HG03457 (cell line): ENCODE measurements at regions not wholly inside any gene's neighbourhood (a gene's known extent, or its start where the extent isn't known, plus 50 kb on each side); places are given as distances from the start of the nearest gene placed in this dataset.

Experiments
- ATAC-seq: cut with Tn5 transposase; IDR thresholded peaks from one replicate; pipeline ENCODE4 v1.9.1; 2021; ENCODE audit warnings: moderate number of reproducible peaks; ENCODE audit not compliant: unreplicated experiment

DNA sequence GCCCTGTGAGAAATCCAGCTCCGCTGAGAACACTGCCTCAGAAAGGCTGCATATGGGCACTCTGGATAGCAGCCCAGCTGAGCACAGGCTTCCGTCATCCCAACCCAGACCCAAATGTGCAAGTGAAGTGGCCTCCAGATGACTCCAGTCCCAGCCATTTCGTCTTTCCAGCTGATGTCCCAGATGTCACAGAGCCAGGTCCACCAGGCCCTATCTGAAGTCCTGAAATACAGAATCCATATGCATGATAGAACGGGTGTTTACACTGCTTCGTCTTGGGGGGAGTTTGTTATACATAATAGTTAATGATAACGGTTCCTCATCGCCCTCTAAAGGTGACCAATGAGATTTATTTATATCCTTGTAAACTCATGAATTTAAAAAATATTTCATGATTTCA is 72.6 kb upstream of the TRIM2 start:
- ATAC-seq = no peak

DNA sequence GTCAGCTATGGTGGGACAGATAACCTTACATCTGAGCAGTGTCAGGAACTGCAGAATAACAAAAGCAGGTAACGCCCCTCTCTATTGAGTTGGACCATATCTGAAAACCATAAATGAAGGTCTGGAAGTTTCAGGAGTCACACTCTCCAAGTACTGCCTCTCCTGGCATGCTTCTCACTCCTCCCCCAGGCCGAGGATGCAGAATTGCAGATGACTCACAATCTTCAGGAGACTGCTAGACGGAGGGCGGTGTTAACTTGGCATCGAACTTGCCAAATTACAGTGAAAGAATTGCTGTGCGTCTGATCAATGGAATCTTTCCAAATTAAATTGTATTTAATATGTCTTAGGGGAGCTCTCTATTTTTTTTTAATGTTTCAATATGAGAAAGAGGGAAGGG is 67.1 kb upstream of the TRIM2 start:
- no peak for ATAC-seq

DNA sequence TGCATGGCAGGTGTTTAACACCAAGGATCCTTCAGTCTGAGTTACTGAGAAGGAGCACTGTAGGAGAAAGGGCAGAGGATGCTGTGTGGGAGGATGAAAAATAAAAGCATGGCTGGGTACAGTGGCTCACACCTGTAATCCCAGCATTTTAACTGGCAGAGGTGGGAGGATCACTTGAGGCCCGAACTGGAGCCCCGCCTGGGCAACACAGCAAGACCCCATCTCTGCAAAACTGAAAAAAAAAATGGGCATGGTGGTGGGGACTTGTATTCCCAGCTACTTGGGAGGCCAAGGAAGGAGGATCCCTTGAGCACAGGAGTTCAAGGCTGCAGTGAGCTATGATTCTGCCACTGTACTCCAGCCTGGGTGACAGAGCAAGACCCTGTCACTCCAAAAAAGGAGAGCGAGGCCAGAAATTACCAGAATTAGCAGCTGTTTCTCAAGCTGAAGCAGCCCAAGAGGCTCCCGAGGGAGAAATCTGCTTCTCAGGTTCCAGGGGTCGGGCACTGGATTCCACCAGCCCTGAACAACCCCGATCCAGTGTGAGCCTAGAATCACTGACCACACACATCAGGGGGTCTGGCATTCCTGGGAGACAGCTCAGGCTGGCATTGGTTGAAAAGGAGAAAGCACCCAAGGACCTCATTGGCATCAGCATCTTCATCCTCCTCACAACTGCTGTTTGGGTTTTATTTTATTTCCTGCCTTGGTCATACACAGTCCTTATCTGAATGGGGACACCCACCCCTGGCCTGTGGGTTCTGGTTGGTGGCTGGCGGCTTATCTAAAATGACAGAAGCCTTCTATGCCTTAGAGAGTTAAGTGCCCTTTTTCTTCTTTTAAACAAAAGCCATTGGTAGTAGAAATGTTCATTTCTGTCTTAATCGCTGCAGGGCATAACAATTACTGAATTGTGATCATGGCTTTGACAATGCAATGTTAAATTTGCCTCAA is 66.3 kb upstream of the TRIM2 start:
- ATAC-seq = no peak

DNA sequence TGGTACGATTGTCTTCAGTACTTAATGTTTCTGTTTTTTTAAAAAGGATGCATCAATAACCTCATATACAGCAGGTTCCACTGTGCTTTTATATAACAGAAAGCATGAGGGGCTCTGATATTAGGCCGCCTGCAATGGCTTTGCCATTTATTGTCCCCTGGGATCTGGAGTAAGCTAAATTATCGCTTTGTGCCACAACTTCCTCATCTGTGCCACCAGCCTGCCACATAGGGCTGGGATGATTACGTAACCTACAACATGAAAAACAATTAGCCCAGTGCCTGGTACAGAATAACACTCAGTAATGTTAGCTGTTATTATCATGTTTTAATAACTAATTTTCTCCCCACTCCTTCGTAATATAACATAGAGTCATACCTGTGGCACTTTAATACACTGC is 65.5 kb upstream of the TRIM2 start:
- ATAC-seq = no peak

DNA sequence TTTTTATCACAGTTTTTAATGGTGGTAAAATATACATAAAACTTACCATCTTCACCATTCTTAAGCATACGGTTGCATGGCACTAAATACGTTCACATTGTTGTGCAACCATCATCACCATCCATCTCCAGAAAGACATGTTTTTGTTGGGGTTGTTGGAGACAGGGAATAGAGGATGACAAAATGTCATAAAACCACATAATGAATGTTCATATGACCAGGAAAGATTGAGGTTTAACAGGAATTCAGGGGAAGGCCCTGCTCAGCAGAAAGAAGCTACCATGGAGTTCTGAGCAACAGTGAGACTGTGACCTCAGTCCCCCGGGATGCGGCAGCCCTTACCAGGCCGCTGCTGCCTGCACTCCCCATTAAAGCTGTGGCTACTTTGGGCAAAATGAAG is 63.9 kb upstream of the TRIM2 start:
- no peak for ATAC-seq

DNA sequence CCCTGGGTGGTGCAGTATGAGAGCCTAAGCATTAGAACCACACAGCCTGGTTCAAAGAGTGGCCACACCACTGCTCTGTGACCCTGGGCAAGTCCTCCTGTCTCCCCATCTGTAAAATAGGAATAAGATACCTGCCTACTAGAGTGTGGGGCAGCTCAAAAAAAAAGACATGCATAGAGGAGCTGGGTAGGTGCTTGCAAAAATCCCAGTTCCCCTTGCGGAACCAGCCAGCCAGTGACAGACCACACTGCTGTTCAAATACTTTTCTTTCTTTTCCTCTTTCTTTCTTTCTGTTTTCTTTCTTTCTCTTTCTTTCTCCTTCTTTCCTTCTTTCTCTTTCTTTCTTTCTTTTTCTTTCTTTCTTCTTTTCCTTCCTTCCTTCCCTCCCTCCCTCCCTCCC is 63.0 kb upstream of the TRIM2 start:
- ATAC-seq = no peak

DNA sequence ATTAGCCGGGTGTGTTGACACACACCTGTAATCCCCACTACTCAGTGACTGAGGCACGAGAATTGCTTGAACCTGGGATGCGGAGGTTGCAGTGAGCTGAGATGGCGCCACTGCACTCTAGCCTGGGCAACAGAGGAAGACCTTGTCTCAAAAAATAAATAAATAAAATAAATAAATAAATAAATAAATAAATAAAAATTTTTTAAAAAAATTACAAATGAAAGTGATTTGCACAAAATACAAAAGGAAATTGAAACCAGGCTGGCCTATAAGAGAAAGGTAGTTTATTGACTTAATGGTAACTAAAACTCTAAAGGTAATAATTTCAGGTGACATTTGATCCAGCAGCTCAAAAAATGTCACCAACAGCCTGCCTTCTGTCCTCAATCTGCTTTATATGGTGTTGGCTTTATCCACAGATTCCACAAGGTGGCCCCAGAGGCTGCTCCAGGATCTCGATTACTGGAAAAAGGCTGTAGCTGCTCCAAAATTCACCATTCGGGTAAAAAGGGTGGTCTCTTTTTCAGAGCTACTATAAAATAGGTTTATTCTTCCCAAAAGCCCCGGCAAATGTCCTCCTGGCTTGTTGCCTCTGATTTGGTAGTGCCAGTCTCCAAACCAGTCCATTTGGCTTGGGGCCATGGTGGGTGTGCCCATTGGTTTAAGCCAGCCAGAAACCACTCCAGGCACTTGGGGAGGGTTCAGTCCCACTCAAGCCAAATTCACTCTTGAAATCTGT is 61.4 kb upstream of the TRIM2 start:
- no peak for ATAC-seq

DNA sequence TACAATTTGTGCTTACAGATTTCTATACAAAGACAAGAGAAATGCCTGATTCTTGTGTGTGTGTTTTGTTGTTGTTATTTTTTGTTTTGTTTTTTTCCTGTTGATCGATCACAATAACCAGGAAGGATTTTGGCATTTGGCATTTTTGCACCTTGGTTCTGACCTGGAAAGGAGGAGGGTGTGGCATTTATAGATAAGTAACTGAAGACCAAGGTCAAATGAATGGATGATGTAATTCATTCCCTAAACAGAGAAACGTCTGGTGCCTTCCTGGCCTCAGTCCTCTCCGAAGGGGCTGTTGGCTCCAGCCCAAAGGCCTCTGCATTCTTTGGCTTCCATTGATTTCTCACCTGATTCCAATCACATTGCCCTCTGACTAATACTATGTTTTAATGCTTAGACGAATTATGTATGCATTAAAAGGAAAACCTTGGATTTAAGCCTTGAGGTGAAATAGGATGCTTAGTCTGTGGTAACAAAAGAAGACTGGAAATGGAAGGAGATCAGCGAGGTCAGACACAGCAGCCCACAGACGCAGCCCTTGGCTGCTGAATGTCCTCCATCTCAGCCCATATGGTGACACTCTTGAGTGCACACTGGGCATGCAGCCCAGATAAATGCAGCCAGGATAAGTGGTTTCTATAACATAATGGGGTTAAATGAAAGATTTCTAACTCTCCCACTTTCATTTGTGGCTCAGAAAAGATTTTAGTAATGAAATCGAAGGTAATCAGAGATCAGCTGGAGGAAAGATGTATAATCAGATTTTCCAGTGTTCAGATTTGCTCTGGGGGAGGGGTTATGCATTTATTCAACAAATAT is 60.5 kb upstream of the TRIM2 start:
- ATAC-seq = no peak

DNA sequence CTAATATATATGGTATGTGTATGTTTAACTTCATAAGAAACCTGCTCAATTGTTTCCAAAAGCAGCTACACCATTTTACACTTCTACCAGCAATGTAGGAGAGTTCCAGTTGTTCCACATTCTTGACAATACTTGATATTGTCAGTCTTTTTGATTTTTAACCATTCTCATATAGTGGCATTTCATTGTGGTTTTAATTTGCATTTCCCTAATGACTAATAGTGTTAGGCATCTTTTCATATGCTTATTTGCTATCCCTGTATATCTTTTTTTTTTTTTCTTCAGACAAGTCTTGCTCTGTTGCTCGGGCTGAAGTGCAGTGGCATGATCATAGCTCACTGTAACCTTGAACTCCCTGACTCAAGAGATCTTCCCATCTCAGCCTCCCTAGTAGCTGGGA is 58.2 kb upstream of the TRIM2 start:
- no peak for ATAC-seq

DNA sequence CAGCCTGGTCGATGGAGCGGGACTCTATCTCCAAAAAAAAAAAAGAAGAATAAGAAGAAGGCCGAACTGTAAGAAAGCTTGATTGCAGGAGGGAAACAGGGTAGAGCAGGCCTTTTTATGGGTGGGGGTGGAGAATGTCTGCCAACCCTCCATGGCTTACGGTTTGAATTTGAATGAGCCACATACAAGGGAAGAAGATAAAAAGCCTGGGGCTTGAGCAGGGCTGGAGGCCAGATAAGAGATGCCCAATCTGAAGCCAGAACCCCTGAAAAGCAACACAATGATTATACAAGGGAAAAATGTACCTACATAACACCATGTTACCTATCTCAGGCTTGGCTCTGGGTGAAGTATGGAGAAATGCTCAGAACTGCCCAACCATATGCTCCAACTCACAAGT is 57.3 kb upstream of the TRIM2 start:
- ATAC-seq = no peak

DNA sequence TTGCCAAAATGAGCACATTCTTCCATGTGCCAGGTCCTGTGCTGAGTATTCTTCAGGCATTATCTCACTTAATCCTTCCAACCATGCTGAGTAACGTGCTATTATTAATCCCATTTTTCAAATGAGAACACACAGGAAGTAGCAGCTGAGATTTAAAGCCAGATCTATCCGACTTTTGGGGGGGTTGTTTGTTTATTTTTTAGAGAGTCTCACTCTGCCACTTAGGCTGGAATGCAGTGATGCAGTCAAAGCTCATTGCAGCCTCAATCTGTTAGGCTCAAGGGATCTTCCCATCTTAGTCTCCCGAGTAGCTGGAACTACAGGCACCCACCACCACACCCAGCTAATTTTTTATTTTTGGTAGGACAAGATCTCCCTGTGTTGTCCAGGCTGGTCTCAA is 55.5 kb upstream of the TRIM2 start:
- ATAC-seq = no peak

DNA sequence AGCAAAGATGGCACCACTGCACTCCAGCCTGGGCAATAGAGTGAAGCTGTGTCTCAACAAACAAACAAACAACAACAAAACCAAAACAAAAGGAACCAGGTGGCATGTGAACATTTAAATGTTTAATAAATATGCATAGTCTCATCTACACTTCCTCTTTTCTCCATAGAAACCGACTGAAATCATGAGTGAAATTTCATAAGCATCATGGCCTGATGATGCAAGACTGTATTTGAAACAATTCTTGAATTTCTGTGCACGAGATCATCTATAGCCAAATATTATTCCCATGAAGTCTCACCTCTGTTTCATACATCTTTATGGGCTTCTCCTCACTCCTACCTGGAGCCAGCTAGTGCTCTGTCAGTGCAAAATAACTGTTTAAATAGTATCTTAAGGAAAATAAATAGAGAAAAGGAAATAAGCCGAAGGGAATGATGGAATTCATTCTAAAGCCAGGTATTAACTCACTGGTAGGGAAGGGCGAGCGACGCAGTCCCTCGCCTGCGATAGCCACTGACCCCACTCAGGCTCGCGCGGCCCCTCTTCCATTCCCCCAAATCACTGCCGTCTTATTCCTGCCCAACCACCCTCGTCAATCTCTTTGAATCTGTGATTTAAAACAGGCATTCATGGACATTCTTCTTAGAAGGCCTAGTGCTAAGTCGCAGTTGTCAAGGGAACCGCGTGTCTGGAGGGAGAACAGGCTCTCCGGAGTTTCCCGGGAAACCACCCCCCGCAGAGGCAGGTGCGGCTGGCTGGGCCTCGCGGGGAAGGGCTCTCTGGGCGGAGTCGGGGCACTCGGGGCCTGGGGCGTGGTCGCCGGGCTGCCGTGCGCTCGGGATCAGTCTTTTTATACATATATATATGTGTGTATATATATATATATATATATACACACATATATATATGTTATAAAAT is 52.4 kb upstream of the TRIM2 start:
- ATAC-seq = no peak

DNA sequence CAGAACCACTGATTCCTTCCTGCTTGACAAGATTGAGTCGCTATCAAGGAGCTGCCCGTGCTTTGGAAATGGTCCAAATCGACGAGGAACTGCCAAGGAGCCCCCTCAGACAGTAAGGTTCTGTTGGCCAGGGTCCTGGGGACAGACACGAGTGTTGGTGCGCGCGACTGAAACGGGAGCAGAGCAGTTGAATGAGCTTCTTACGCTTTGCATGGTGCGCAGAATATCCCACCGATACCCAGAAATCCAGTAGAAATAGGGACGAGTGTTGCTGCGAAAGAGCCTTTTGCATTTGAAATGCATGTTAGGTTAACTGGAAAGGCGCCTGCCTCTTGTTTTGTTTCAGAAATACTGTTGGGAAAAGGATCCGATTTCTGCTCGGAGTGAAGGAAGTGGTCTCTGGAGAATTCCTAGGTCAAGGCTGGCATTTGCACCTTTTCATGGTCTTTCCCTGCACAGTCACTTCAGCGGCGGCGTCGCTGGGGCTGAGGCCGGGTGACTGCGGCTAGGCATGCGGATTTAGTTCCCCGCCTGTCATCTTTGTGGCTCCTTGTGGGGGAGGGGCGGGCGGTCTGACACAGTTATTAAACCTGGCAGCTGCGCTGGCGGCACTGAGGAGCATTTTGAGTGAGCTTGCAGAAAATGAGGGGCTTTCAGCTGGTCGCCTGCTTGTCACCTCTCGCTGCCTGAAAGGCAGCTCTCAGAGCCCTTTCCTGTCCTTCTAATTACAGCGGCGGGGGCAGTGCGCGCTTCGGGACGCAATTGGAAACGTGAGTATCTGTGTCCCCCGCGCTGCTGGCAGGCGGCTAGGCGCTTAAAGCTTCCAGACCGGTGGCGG is 51.5 kb upstream of the TRIM2 start:
- peak; percentile 5 for ATAC-seq

DNA sequence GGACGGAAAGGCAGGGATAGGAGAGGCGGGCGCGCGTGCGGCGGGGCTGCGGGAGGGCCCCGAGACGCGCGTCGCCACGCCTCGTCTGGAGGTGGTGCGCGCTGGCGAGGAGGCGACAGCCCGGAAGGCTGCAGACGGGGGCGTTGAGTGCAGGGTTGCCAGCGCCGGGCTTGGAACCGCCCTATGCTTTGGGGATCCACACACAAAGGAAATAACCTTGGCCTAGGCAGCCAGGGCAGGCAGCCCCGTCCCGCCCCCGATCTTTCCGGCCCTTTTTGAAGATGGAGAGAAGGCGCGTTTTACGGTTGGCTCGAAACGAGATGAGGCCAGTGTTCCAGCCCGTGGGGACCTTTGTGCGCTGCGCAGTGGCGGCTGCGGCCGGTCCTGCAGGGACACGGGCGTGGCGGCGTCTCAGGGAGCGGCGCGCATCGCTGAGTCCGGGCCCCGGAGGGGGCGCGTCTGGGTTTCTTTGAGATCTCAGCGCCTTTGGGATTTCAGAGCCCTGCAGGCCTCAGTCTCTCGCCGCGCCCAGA is 50.8 kb upstream of the TRIM2 start:
- ATAC-seq = peak; percentile 55

DNA sequence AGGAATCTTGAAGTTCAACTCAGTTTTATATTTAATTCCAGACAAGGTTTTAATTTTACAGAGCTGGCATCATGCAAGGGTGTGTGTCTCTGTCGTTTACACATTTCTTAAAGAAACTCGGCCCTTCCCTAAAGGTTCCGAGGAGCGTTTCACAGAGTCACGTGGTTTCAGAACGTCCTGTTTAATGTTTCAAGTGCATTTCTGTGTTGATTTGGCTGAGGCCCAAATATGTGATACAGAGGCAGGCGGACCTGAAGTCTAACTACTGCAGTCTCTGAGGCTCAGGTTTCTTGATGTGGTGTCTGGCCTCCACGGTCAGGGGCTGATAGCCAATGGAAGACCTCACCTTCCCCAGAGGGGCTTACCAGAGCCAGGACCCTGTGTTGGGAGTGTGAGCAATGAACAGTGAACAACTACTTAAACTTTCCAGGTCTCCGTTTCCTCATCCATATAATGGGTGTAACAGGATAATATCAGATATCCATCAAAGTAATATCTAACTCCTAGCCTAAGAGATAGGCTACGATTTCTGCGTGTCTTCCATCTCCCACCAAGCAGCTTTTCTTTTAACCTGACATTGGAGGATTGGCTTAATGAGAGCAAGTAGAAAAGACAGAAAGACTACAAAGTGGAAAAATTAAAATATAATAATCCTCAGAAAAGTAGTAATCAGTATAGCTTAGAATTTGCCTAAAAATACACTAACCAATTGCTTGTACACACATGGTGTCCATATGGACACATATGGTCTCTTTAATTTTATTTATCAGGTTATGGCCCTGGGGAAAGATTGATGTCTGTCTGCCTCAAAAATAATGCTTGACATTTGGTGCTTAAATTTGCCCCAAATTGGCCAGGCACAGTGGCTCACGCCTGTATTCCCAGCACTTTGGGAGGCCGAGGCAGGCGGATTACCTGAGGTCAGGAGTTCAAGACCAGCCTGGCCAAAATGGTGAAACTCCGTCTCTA is 50.0 kb upstream of the TRIM2 start:
- no peak for ATAC-seq
